ENCODE measurements at regions not wholly inside any gene's neighbourhood (a gene's known extent, or its start where the extent isn't known, plus 50 kb on each side); places are given as distances from the start of the nearest gene placed in this dataset.

DNA sequence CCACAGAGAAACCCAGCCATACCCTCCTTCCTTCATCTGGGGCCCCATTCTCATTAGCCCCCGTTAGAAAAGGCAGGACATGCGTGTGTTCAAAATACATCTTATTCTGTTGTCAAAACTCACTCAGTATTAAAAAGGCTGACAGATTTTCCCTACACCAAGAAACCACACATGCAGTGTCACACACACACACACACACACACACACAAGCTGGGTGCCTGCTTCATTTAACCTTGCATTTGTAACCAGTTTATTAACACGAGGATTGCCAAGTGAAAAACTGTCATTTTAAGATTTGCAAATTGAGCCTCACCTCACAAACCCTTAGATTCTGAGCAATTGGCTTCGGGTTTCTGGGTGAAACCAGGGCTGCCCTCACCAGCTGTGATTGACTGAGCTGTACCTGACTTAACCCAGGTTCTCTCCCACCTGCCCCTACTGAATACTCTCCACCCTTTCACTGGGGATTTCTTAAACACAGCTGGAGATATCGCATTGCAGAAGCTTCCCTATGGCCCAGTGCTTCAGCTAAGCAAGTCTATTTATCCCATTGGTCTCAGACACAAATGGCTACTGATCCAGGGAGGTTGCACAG, 172.7 kb upstream of the ZNF507 start:
- TF ChIP-seq, protein P1, sequence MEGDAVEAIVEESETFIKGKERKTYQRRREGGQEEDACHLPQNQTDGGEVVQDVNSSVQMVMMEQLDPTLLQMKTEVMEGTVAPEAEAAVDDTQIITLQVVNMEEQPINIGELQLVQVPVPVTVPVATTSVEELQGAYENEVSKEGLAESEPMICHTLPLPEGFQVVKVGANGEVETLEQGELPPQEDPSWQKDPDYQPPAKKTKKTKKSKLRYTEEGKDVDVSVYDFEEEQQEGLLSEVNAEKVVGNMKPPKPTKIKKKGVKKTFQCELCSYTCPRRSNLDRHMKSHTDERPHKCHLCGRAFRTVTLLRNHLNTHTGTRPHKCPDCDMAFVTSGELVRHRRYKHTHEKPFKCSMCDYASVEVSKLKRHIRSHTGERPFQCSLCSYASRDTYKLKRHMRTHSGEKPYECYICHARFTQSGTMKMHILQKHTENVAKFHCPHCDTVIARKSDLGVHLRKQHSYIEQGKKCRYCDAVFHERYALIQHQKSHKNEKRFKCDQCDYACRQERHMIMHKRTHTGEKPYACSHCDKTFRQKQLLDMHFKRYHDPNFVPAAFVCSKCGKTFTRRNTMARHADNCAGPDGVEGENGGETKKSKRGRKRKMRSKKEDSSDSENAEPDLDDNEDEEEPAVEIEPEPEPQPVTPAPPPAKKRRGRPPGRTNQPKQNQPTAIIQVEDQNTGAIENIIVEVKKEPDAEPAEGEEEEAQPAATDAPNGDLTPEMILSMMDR (IDR thresholded peaks at IDR 0.05), result no peak
- TF ChIP-seq POLR2A (IDR thresholded peaks at IDR 0.05) (no peak), POLR2AphosphoS5 (IDR thresholded peaks at IDR 0.05) (no peak), EP300 (IDR thresholded peaks at IDR 0.05; ENCODE audit: low read depth) (no peak)

All from transverse colon (tissue), 4 donors.